ENCODE measurements at regions not wholly inside any gene's neighbourhood (a gene's known extent, or its start where the extent isn't known, plus 50 kb on each side); places are given as distances from the start of the nearest gene placed in this dataset.

GRCh38 chr16:85346404-85347212 is 234.3 kb upstream of the CIBAR2 start:
- TF ChIP-seq CTCF (IDR thresholded peaks at IDR 0.05; ENCODE audit: control insufficient read depth, insufficient read depth, low read depth, low read length, missing control alignments): no peak
- H3K4me3 ChIP-seq (ENCODE audit: control insufficient read depth, low read depth, low read length): no peak overlapping the region
- DNase-seq (ENCODE audit: low read depth): no peak

GRCh38 chr16:85347213-85347591 is 234.9 kb upstream of the CIBAR2 start:
- DNase-seq (ENCODE audit: low read depth): no peak

GRCh38 chr16:85348065-85348840 is 236.0 kb upstream of the CIBAR2 start:
- DNase-seq (ENCODE audit: low read depth): no peak
- H3K4me3 ChIP-seq (ENCODE audit: control insufficient read depth, low read depth, low read length): no peak overlapping the region
- TF ChIP-seq CTCF (IDR thresholded peaks at IDR 0.05; ENCODE audit: control insufficient read depth, insufficient read depth, low read depth, low read length, missing control alignments): no peak

More at GRCh38 chr16:85347213-85347591, 234.9 kb upstream of the CIBAR2 start:
- no peak overlapping the region for H3K4me3 ChIP-seq (ENCODE audit: control insufficient read depth, low read depth, low read length)
- peak; percentile 31 for TF ChIP-seq CTCF (IDR thresholded peaks at IDR 0.05; ENCODE audit: control insufficient read depth, insufficient read depth, low read depth, low read length, missing control alignments)

GRCh38 chr16:85348911-85349334 is 236.7 kb upstream of the CIBAR2 start:
- TF ChIP-seq CTCF (IDR thresholded peaks at IDR 0.05; ENCODE audit: control insufficient read depth, insufficient read depth, low read depth, low read length, missing control alignments): no peak
- no peak for DNase-seq (ENCODE audit: low read depth)
- H3K4me3 ChIP-seq (ENCODE audit: control insufficient read depth, low read depth, low read length): no peak overlapping the region

- H3K4me3 ChIP-seq (ENCODE audit: control insufficient read depth, low read depth, low read length): no peak overlapping the region
- DNase-seq (ENCODE audit: low read depth): no peak
- TF ChIP-seq CTCF (IDR thresholded peaks at IDR 0.05; ENCODE audit: control insufficient read depth, insufficient read depth, low read depth, low read length, missing control alignments): no peak
Measured at GRCh38 chr16:85349365-85350145, 237.3 kb upstream of the CIBAR2 start.

- no peak for TF ChIP-seq CTCF (IDR thresholded peaks at IDR 0.05; ENCODE audit: control insufficient read depth, insufficient read depth, low read depth, low read length, missing control alignments)
- DNase-seq (ENCODE audit: low read depth): no peak
- H3K4me3 ChIP-seq (ENCODE audit: control insufficient read depth, low read depth, low read length): no peak overlapping the region
Measured at GRCh38 chr16:85350146-85350728, 238.0 kb upstream of the CIBAR2 start.
